Mucosa of rectum (tissue), 2 donors: ENCODE measurements at regions not wholly inside any gene's neighbourhood (a gene's known extent, or its start where the extent isn't known, plus 50 kb on each side); places are given as distances from the start of the nearest gene placed in this dataset.

Experiments
- H3K27ac ChIP-seq, 2 donors: one replicate each; pipeline ENCODE4 v1.7.0; 2013; ENCODE audit warnings: inconsistent platforms in 2 of 2, low read depth in 2 of 2, low read length in 2 of 2
- H3K27me3 ChIP-seq, 2 donors: one replicate each; pipeline ENCODE4 v1.7.0; 2013; ENCODE audit warnings: low read length in 2 of 2; ENCODE audit not compliant: control insufficient read depth in 2 of 2, insufficient read depth in 2 of 2
- H3K36me3 ChIP-seq, 2 donors: one replicate each; pipeline ENCODE4 v1.7.0; 2013; ENCODE audit warnings: low read length in 2 of 2; ENCODE audit not compliant: control insufficient read depth in 2 of 2, insufficient read depth in 2 of 2
- H3K4me1 ChIP-seq, 2 donors: one replicate each; pipeline ENCODE4 v1.7.0; 2013; ENCODE audit warnings: low read length in 2 of 2, mild to moderate bottlenecking in 1 of 2; ENCODE audit not compliant: control insufficient read depth in 2 of 2, insufficient read depth in 2 of 2
- H3K4me3 ChIP-seq, 2 donors: one replicate each; pipeline ENCODE4 v1.7.0; 2013; ENCODE audit warnings: low read length in 2 of 2
- H3K9ac ChIP-seq, 2 donors: one replicate each; pipeline ENCODE4 v1.7.0; 2013; ENCODE audit warnings: low read length in 2 of 2, low read depth in 1 of 2, mild to moderate bottlenecking in 1 of 2
- H3K9me3 ChIP-seq, 2 donors: one replicate each; pipeline ENCODE4 v1.7.0; 2013; ENCODE audit warnings: low read length in 2 of 2; ENCODE audit not compliant: control insufficient read depth in 2 of 2
- donor health status: healthy.
- donor health status: Normal muscosa, but diverticular disease.

DNA sequence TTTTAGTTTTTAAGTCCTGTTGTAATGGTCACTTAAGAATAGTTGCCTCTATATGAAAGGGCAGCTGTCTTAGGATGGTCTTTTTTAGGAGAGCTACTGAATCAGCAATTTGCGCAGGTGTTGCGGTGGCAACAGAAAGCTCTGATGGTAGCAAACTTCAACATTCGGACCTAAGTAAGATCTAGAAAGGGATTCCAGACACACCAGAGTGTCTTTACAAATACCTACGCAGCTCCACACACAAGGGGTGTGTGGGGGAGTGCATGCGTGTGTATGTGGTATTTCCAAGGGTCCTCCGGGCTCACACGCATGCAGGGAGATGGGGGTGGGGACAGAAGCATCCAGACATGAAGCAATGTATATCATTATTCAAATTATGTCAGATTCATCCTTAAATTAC is 438.6 kb upstream of the MGMT start:
- H3K4me1 ChIP-seq: no peaks in the 10 kb centered on the region
- peaks cover 8 to 9% of the 10 kb centered on the region in 2 donors for H3K27me3 ChIP-seq
- H3K9me3 ChIP-seq: no peaks in the 10 kb centered on the region
- no peak overlapping the region for H3K4me3 ChIP-seq
- no peak overlapping the region for H3K27ac ChIP-seq
- no peak overlapping the region for H3K9ac ChIP-seq
- no peaks in the 10 kb centered on the region for H3K36me3 ChIP-seq

GRCh38 chr10:129029051-129029450 is 438.0 kb upstream of the MGMT start:
- Histone ChIP-seq H3K4me1 (no peaks in the 10 kb centered on the region), H3K9ac (no peak overlapping the region), H3K4me3 (no peak overlapping the region), H3K27me3 (peaks cover 11 to 15% of the 10 kb centered on the region in 2 donors), H3K9me3 (no peaks in the 10 kb centered on the region), H3K27ac (no peak overlapping the region), H3K36me3 (no peaks in the 10 kb centered on the region)

GRCh38 chr10:129029851-129030602 is 437.0 kb upstream of the MGMT start:
- Histone ChIP-seq H3K27me3 (peaks cover 11 to 17% of the 10 kb centered on the region in 2 donors), H3K4me3 (no peak overlapping the region), H3K9me3 (no peaks in the 10 kb centered on the region), H3K27ac (no peak overlapping the region), H3K36me3 (no peaks in the 10 kb centered on the region), H3K4me1 (no peaks in the 10 kb centered on the region), H3K9ac (no peak overlapping the region)

DNA sequence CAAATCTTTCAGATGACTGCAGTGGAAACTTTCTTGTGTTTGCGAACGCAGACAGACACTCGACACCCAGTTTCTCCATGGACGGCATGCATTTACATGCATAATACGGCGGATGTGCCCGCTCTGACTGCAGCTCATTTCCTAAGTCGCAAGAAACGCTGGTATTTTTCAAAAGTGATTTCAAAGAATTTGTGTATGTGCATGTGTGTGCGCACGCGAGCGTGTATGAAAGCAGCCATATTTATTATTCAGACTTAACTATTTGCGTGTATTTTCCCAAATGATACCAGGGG is 436.5 kb upstream of the MGMT start:
- H3K27me3 ChIP-seq: peaks cover 13 to 17% of the 10 kb centered on the region in 2 donors
- no peak overlapping the region for H3K4me3 ChIP-seq
- H3K9ac ChIP-seq: no peak overlapping the region

GRCh38 chr10:129030996-129031843 is 435.8 kb upstream of the MGMT start:
- Histone ChIP-seq H3K9me3 (no peaks in the 10 kb centered on the region), H3K9ac (no peak overlapping the region), H3K4me1 (no peaks in the 10 kb centered on the region), H3K36me3 (no peaks in the 10 kb centered on the region), H3K4me3 (no peak overlapping the region), H3K27ac (no peak overlapping the region), H3K27me3 (peaks cover 16 to 17% of the 10 kb centered on the region in 2 donors)

More for the DNA sequence above, 436.5 kb upstream of the MGMT start:
- H3K4me1 ChIP-seq: no peaks in the 10 kb centered on the region
- H3K9me3 ChIP-seq: no peaks in the 10 kb centered on the region
- H3K36me3 ChIP-seq: no peaks in the 10 kb centered on the region
- no peak overlapping the region for H3K27ac ChIP-seq

GRCh38 chr10:129031844-129032150 is 435.2 kb upstream of the MGMT start:
- no peaks in the 10 kb centered on the region for H3K4me1 ChIP-seq
- no peak overlapping the region for H3K27ac ChIP-seq
- no peak overlapping the region for H3K4me3 ChIP-seq
- peaks cover 16 to 17% of the 10 kb centered on the region in 2 donors for H3K27me3 ChIP-seq
- no peak overlapping the region for H3K9ac ChIP-seq
- no peaks in the 10 kb centered on the region for H3K9me3 ChIP-seq
- H3K36me3 ChIP-seq: no peaks in the 10 kb centered on the region

GRCh38 chr10:129032372-129033313 is 434.4 kb upstream of the MGMT start:
- no peaks in the 10 kb centered on the region for H3K36me3 ChIP-seq
- H3K9me3 ChIP-seq: no peaks in the 10 kb centered on the region
- H3K4me3 ChIP-seq: no peak overlapping the region
- no peak overlapping the region for H3K9ac ChIP-seq
- peaks cover 16 to 17% of the 10 kb centered on the region in 2 donors for H3K27me3 ChIP-seq
- H3K27ac ChIP-seq: no peak overlapping the region
- no peaks in the 10 kb centered on the region for H3K4me1 ChIP-seq

DNA sequence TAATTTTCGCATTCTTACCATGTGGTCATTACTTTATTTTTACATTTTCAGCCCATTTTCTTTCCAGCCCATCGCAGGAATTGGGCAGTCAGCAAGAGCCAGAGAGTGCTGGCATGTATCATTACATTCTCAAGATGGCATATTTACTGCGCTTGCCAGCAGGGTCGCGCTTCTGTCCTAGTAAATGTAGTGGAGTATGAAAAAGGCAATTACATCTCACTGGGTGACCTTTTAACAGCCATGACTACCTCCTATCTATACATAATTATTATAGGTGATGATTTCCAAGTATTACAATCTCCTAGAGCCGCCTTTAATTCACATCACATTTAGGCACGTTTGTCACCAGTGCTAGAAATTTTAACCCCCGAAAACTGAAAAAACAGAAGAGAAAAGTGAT is 433.7 kb upstream of the MGMT start:
- no peaks in the 10 kb centered on the region for H3K9me3 ChIP-seq
- H3K4me3 ChIP-seq: no peak overlapping the region
- peaks cover 16 to 17% of the 10 kb centered on the region in 2 donors for H3K27me3 ChIP-seq

DNA sequence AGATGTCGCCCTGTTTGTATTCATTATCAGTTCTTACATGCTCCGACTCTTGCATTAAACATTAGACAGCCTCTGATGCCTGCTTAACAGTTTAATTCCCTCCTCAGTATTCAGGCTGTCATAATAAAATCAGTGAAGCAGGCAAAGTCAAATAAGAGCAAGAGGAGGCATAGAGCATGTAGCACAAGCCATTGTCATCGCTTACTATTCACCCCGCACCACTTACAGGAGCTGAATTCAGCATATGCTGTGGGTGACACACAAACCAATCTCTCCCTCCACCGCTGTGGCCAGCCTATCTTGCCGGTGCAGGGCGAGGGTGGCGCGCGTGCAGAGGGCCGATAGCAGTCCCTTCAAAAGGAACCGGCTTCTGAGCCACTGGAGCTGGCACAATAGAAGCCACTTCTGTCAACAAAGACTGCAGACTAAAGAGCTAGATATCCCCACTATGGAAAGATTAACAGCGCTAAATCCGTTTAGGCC is 433.2 kb upstream of the MGMT start:
- Histone ChIP-seq H3K27ac (no peak overlapping the region), H3K4me3 (no peak overlapping the region), H3K9ac (no peak overlapping the region), H3K4me1 (no peaks in the 10 kb centered on the region), H3K36me3 (no peaks in the 10 kb centered on the region), H3K9me3 (no peaks in the 10 kb centered on the region), H3K27me3 (peaks cover 16 to 17% of the 10 kb centered on the region in 2 donors)

More for the DNA sequence above, 433.7 kb upstream of the MGMT start:
- Histone ChIP-seq H3K4me1 (no peaks in the 10 kb centered on the region), H3K36me3 (no peaks in the 10 kb centered on the region), H3K27ac (no peak overlapping the region), H3K9ac (no peak overlapping the region)
